HCT116 (cell line): ENCODE measurements at regions not wholly inside any gene's neighbourhood (a gene's known extent, or its start where the extent isn't known, plus 50 kb on each side); places are given as distances from the start of the nearest gene placed in this dataset.

Source experiments
- ATAC-seq: fragments of 200-7000 bp; cut with Tn5 transposase; 2 replicates; pipeline ENCODE4 v1.9.1; 2020; ENCODE audit warnings: mild to moderate bottlenecking, moderate library complexity
- BruUV-seq: library from RNA; stranded (reverse); fragments of 400-500 nt; replicated peaks from 2 replicates; lab custom pipeline; 2021; lab: Mats Ljungman, UMichigan
- CTCF ChIA-PET: fragments of 300-600 bp; sonication (Branson Sonifier 250); formaldehyde crosslinking; loops from one replicate; lab custom pipeline; 2021; ENCODE audit warnings: antibody characterized with exemption; lab: Charles Lee
- POLR2A ChIA-PET: fragments of 300-600, 350-600 bp; sonication (Branson Sonifier 250); formaldehyde crosslinking; loops from one replicate; lab custom pipeline; 2021; ENCODE audit warnings: antibody characterized with exemption; lab: Charles Lee
- RAD21 ChIA-PET, 2 experiments: fragments of 300-600 bp; sonication (Branson Sonifier 250); formaldehyde crosslinking; loops; one replicate each; lab custom pipeline; 2023; ENCODE audit warnings: low total read pairs in 2 of 2; ENCODE audit not compliant: uncharacterized antibody in 2 of 2, unreplicated experiment in 2 of 2, low non-redundant PET in 1 of 2; lab: Charles Lee
- DNase-seq: peaks from one replicate; pipeline ENCODE4 v3.0.0-alpha.2; 2010; ENCODE audit warnings: low read depth, low spot score
- H2AFZ ChIP-seq: fragments of 200-600 bp; shearing (Covaris generic), sonication (generic); 2 replicates; pipeline ENCODE4 v1.6.1; 2017; ENCODE audit warnings: low read depth, mixed run types, mixed read lengths, antibody characterized with exemption, low read length; ENCODE audit not compliant: poor library complexity, severe bottlenecking
- H3K27ac ChIP-seq: 2 replicates; pipeline ENCODE4 v1.5.1; 2012; ENCODE audit warnings: low read depth, low read length
- H3K27me3 ChIP-seq: fragments of 200-600 bp; sonication (generic); 2 replicates; pipeline ENCODE4 v1.6.1; 2016; ENCODE audit warnings: mixed run types, low read length, mixed read lengths; ENCODE audit not compliant: insufficient read depth
- H3K36me3 ChIP-seq, 2 experiments: fragments of 200-500 bp in 1 of 2; fragments of 200-600 bp in 1 of 2; sonication (Bioruptor generic) in 1 of 2; sonication (generic) in 1 of 2; 2 replicates each; pipeline versions ENCODE4 v1.5.1 to v1.6.1; 2014 to 2016; ENCODE audit warnings: low read length in 2 of 2, inconsistent platforms in 1 of 2, mixed read lengths in 1 of 2, mixed run types in 1 of 2; ENCODE audit not compliant: insufficient read depth in 2 of 2, control insufficient read depth in 1 of 2
- H3K4me1 ChIP-seq, 2 experiments: fragments of 200-600 bp in 1 of 2; sonication (generic) in 1 of 2; 2 replicates each; pipeline versions ENCODE4 v1.5.1 to v1.6.1; 2012 to 2017; ENCODE audit warnings: low read length in 2 of 2, inconsistent platforms in 1 of 2, mild to moderate bottlenecking in 1 of 2, mixed read lengths in 1 of 2, mixed run types in 1 of 2, moderate library complexity in 1 of 2; ENCODE audit not compliant: insufficient read depth in 2 of 2, control insufficient read depth in 1 of 2
- H3K4me2 ChIP-seq: fragments of 200-600 bp; sonication (generic); 2 replicates; pipeline ENCODE4 v1.6.1; 2017; ENCODE audit warnings: mixed run types, low read length, mixed read lengths
- H3K4me3 ChIP-seq, 2 experiments: fragments of 200-600 bp in 1 of 2; sonication (generic) in 1 of 2; replicated peaks in 1 of 2; 2 replicates each; pipeline ENCODE4 v1.5.1; 2011 to 2016; ENCODE audit warnings: low read length in 2 of 2, control low read depth in 1 of 2, low read depth in 1 of 2, mild to moderate bottlenecking in 1 of 2, mixed read lengths in 1 of 2, mixed run types in 1 of 2
- H3K79me2 ChIP-seq: fragments of 200-600 bp; sonication (generic); 2 replicates; pipeline ENCODE4 v1.6.1; 2017; ENCODE audit warnings: mild to moderate bottlenecking, mixed run types, low read length, moderate library complexity, mixed read lengths; ENCODE audit not compliant: insufficient read depth
- H3K9ac ChIP-seq: fragments of 200-600 bp; sonication (generic); 2 replicates; pipeline ENCODE4 v1.6.1; 2016; ENCODE audit warnings: low read length, mixed read lengths
- H3K9me2 ChIP-seq: fragments of 200-600 bp; sonication (generic), shearing (Covaris generic); 2 replicates; pipeline ENCODE4 v1.6.1; 2017; ENCODE audit warnings: mixed run types, mild to moderate bottlenecking, moderate library complexity; ENCODE audit not compliant: insufficient read depth
- H3K9me3 ChIP-seq, 2 experiments: fragments of 200-500 bp in 1 of 2; fragments of 200-600 bp in 1 of 2; sonication (Bioruptor generic) in 1 of 2; sonication (generic) in 1 of 2; 2 replicates each; pipeline ENCODE4 v1.6.1; 2014 to 2017; ENCODE audit warnings: low read length in 2 of 2, mixed read lengths in 2 of 2, inconsistent platforms in 1 of 2, low read depth in 1 of 2, mild to moderate bottlenecking in 1 of 2, mixed run types in 1 of 2, moderate library complexity in 1 of 2; ENCODE audit not compliant: control insufficient read depth in 1 of 2, insufficient read depth in 1 of 2
- H4K20me1 ChIP-seq: fragments of 200-600 bp; sonication (generic), shearing (Covaris generic); 2 replicates; pipeline ENCODE4 v1.6.1; 2017; ENCODE audit warnings: mixed run types, mild to moderate bottlenecking, moderate library complexity; ENCODE audit not compliant: insufficient read depth
- CEBPB ChIP-seq: IDR thresholded peaks from 2 replicates; pipeline ENCODE4 v1.6.1; 2012; ENCODE audit warnings: low read depth
- EGR1 ChIP-seq: IDR thresholded peaks from 2 replicates; pipeline ENCODE4 v1.6.1; 2012; ENCODE audit warnings: low read depth
- ELF1 ChIP-seq: IDR thresholded peaks from 2 replicates; pipeline ENCODE4 v1.6.1; 2012; ENCODE audit warnings: low read depth, borderline replicate concordance
- EZH2phosphoT487 ChIP-seq: fragments of 200-600 bp; IDR thresholded peaks from 2 replicates; pipeline ENCODE4 v1.6.1; 2018; ENCODE audit warnings: antibody characterized with exemption, borderline replicate concordance
- FOSL1 ChIP-seq: IDR thresholded peaks from 2 replicates; pipeline ENCODE4 v1.6.1; 2012; ENCODE audit warnings: low read depth
- POLR2A ChIP-seq: IDR thresholded peaks from 2 replicates; pipeline ENCODE4 v1.7.0; 2011; ENCODE audit warnings: borderline replicate concordance; ENCODE audit not compliant: insufficient read depth, insufficient read length; ENCODE audit errors: extremely low read depth
- RAD21 ChIP-seq: IDR thresholded peaks from 2 replicates; pipeline ENCODE4 v1.6.1; 2012; ENCODE audit warnings: low read depth, mild to moderate bottlenecking
- SIN3A ChIP-seq: IDR thresholded peaks from 2 replicates; pipeline ENCODE4 v1.6.1; 2012; ENCODE audit warnings: low read depth
- TCF7L2 ChIP-seq: IDR thresholded peaks from 2 replicates; pipeline ENCODE4 v1.7.0; 2011; ENCODE audit warnings: borderline replicate concordance, inconsistent platforms; ENCODE audit not compliant: insufficient read depth, insufficient read length; ENCODE audit errors: extremely low read depth
- ZBTB33 ChIP-seq: IDR thresholded peaks from 2 replicates; pipeline ENCODE4 v1.6.1; 2011; ENCODE audit warnings: mild to moderate bottlenecking, low read length, moderate library complexity; ENCODE audit not compliant: insufficient replicate concordance; ENCODE audit errors: extremely low read depth
- ZFX ChIP-seq: fragments of 450-650 bp; IDR thresholded peaks from 2 replicates; pipeline ENCODE4 v1.6.1; 2017
- intact Hi-C: fragments of 100-400 bp; cut with micrococcal nuclease; formaldehyde crosslinking; loops from 2 replicates; pipeline ENCODE4 v1.10.0; 2022
- TF ChIP-seq, protein P1 (sequence below): IDR thresholded peaks from 2 replicates; pipeline ENCODE4 v1.6.1; 2012
- TF ChIP-seq, protein P2 (sequence below), 3 experiments: fragments of 200-600 bp in 1 of 3; sonication (generic) in 1 of 3; IDR thresholded peaks in 2 of 3; conservative IDR thresholded peaks in 1 of 3; 2 replicates each; pipeline ENCODE4 v1.5.1; 2012 to 2017; ENCODE audit warnings: low read depth in 2 of 3, low read length in 2 of 3, antibody characterized with exemption in 1 of 3, borderline replicate concordance in 1 of 3, control low read depth in 1 of 3, mild to moderate bottlenecking in 1 of 3, mixed read lengths in 1 of 3, mixed run types in 1 of 3, moderate library complexity in 1 of 3; ENCODE audit not compliant: insufficient read depth in 1 of 3

GRCh38 chr2:56889738-56890137, 705.9 kb downstream of the CCDC85A start:
- TF ChIP-seq POLR2A (no peak), TCF7L2 (no peak), FOSL1 (no peak)
- TF ChIP-seq, protein P1, sequence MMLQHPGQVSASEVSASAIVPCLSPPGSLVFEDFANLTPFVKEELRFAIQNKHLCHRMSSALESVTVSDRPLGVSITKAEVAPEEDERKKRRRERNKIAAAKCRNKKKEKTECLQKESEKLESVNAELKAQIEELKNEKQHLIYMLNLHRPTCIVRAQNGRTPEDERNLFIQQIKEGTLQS = no peak
- TF ChIP-seq, all 23 proteins: peak for 0
- H4K20me1 ChIP-seq = no peaks in the 10 kb centered on the region
- CTCF ChIA-PET = no interaction called here
- no peaks in the 10 kb centered on the region for H3K79me2 ChIP-seq
- H3K4me2 ChIP-seq = no peak overlapping the region
- no peaks in the 10 kb centered on the region for H3K27me3 ChIP-seq
- no peak overlapping the region for H3K4me3 ChIP-seq
- H2AFZ ChIP-seq = no peak overlapping the region
- no peak overlapping the region for H3K27ac ChIP-seq
- H3K9me2 ChIP-seq = no peaks in the 10 kb centered on the region
- no peaks in the 10 kb centered on the region for H3K9me3 ChIP-seq
- no peak for DNase-seq
- no TSS peak for BruUV-seq
- RAD21 ChIA-PET = no interaction called here
- no peaks in the 10 kb centered on the region for H3K36me3 ChIP-seq
- H3K4me1 ChIP-seq = no peaks in the 10 kb centered on the region
- intact Hi-C loops = no loop called here
- POLR2A ChIA-PET = no interaction called here
- ATAC-seq = no peak
- no peak overlapping the region for H3K9ac ChIP-seq

DNA sequence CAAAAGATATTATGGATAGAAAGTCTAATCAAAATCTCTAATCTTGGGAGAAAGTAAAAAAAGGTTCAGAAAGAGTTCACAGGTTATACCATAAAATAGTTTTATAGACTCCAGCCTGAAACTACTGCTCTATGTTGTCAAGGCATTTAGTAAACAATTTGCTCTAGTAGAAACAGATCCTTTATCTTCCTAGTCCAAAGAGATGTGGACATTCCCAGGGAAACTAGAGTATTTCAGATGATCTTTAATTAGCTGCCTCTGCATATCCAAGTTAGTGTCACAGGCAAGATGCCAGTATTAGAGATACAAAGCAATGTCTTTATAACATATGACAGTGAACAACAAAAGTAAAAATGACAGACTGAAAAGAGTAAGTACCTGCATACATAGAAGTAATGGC, 708.6 kb downstream of the CCDC85A start:
- Histone ChIP-seq H4K20me1 (no peaks in the 10 kb centered on the region), H3K27ac (no peak overlapping the region), H3K36me3 (no peaks in the 10 kb centered on the region), H3K4me3 (no peak overlapping the region), H3K9me3 (no peaks in the 10 kb centered on the region), H3K9ac (no peak overlapping the region), H2AFZ (no peak overlapping the region), H3K79me2 (no peaks in the 10 kb centered on the region), H3K4me1 (no peaks in the 10 kb centered on the region), H3K4me2 (no peak overlapping the region), H3K27me3 (no peaks in the 10 kb centered on the region), H3K9me2 (no peaks in the 10 kb centered on the region)
- ChIA-PET POLR2A (no interaction called here), RAD21 (no interaction called here), CTCF (no interaction called here)
- TF ChIP-seq EGR1 (no peak), ZBTB33 (no peak), CEBPB (no peak), SIN3A (no peak), TCF7L2 (no peak), EZH2phosphoT487 (no peak), RAD21 (no peak), ELF1 (no peak), ZFX (no peak)
- TF ChIP-seq, protein P2, sequence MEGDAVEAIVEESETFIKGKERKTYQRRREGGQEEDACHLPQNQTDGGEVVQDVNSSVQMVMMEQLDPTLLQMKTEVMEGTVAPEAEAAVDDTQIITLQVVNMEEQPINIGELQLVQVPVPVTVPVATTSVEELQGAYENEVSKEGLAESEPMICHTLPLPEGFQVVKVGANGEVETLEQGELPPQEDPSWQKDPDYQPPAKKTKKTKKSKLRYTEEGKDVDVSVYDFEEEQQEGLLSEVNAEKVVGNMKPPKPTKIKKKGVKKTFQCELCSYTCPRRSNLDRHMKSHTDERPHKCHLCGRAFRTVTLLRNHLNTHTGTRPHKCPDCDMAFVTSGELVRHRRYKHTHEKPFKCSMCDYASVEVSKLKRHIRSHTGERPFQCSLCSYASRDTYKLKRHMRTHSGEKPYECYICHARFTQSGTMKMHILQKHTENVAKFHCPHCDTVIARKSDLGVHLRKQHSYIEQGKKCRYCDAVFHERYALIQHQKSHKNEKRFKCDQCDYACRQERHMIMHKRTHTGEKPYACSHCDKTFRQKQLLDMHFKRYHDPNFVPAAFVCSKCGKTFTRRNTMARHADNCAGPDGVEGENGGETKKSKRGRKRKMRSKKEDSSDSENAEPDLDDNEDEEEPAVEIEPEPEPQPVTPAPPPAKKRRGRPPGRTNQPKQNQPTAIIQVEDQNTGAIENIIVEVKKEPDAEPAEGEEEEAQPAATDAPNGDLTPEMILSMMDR (IDR thresholded peaks at IDR 0.05 in 2 of 3, conservative IDR thresholded peaks at IDR 0.05 in 1 of 3; ENCODE audit: borderline replicate concordance in 1 of 3, insufficient read depth in 1 of 3, low read depth in 2 of 3, low read length in 2 of 3) = no peak
- intact Hi-C loops = no loop called here
- no peak for DNase-seq
- no peak for ATAC-seq
- BruUV-seq = no TSS peak
